Astrocyte (in vitro differentiated cells and primary cell): ENCODE measurements at regions not wholly inside any gene's neighbourhood (a gene's known extent, or its start where the extent isn't known, plus 50 kb on each side); places are given as distances from the start of the nearest gene placed in this dataset.

Source experiments
- DNase-seq: peaks from one replicate; pipeline ENCODE4 v3.0.0-alpha.2; 2010; ENCODE audit warnings: low read depth
- FAIRE-seq: peaks from 2 replicates; lab custom pipeline; 2011; peaks lifted over from hg19 to GRCh38; lab: Jason Lieb, UNC
- H2AFZ ChIP-seq: 2 replicates; pipeline ENCODE4 v1.6.0; 2012; ENCODE audit warnings: low read depth, low read length, inconsistent platforms
- H3K27ac ChIP-seq: 2 replicates; pipeline ENCODE4 v1.5.1; 2011; ENCODE audit warnings: low read depth, low read length, inconsistent platforms
- H3K27me3 ChIP-seq: 2 replicates; pipeline ENCODE4 v1.6.0; 2011; ENCODE audit warnings: low read length, inconsistent platforms; ENCODE audit not compliant: insufficient read depth
- H3K36me3 ChIP-seq: 2 replicates; pipeline ENCODE4 v1.5.1; 2011; ENCODE audit warnings: low read length, inconsistent platforms; ENCODE audit not compliant: insufficient read depth
- H3K4me1 ChIP-seq: 2 replicates; pipeline ENCODE4 v1.5.1; 2011; ENCODE audit warnings: low read length, inconsistent platforms; ENCODE audit not compliant: insufficient read depth
- H3K4me2 ChIP-seq: 2 replicates; pipeline ENCODE4 v1.6.0; 2012; ENCODE audit warnings: low read length, inconsistent platforms
- H3K4me3 ChIP-seq: 2 replicates; pipeline ENCODE4 v1.5.1; 2011; ENCODE audit warnings: low read depth, mild to moderate bottlenecking, low read length, inconsistent platforms; ENCODE audit not compliant: insufficient read depth
- H3K79me2 ChIP-seq: 2 replicates; pipeline ENCODE4 v1.6.0; 2012; ENCODE audit warnings: mild to moderate bottlenecking, low read length, inconsistent platforms; ENCODE audit not compliant: insufficient read depth
- H3K9ac ChIP-seq: 2 replicates; pipeline ENCODE4 v1.6.0; 2012; ENCODE audit warnings: mild to moderate bottlenecking, low read length, inconsistent platforms
- H3K9me3 ChIP-seq: 2 replicates; pipeline ENCODE4 v1.5.1; 2012; ENCODE audit warnings: low read depth, mild to moderate bottlenecking, low read length, inconsistent platforms; ENCODE audit not compliant: insufficient read depth
- H4K20me1 ChIP-seq: 2 replicates; pipeline ENCODE4 v1.6.0; 2012; ENCODE audit warnings: low read length, inconsistent platforms; ENCODE audit not compliant: insufficient read depth
- H3K27ac Mint-ChIP-seq: one replicate; pipeline ENCODE4 v1.8.0; 2021; ENCODE audit warnings: mild to moderate bottlenecking, mixed read lengths; ENCODE audit not compliant: unreplicated experiment
- H3K27me3 Mint-ChIP-seq: one replicate; pipeline ENCODE4 v1.8.0; 2021; ENCODE audit warnings: low read depth, mixed read lengths; ENCODE audit not compliant: unreplicated experiment
- H3K36me3 Mint-ChIP-seq: one replicate; pipeline ENCODE4 v1.8.0; 2021; ENCODE audit warnings: low read depth, mixed read lengths; ENCODE audit not compliant: unreplicated experiment
- H3K4me1 Mint-ChIP-seq: one replicate; pipeline ENCODE4 v1.8.0; 2021; ENCODE audit warnings: low read depth, mixed read lengths; ENCODE audit not compliant: unreplicated experiment
- H3K4me3 Mint-ChIP-seq: one replicate; pipeline ENCODE4 v1.8.0; 2021; ENCODE audit warnings: mild to moderate bottlenecking, moderate library complexity, mixed read lengths; ENCODE audit not compliant: unreplicated experiment
- H3K9me3 Mint-ChIP-seq: one replicate; pipeline ENCODE4 v1.8.0; 2021; ENCODE audit warnings: mild to moderate bottlenecking, mixed read lengths; ENCODE audit not compliant: unreplicated experiment
- CTCF ChIP-seq: IDR thresholded peaks from 2 replicates; pipeline ENCODE4 v1.5.1; 2011; ENCODE audit warnings: low read depth, mild to moderate bottlenecking, inconsistent platforms, low read length, moderate library complexity; ENCODE audit not compliant: insufficient read depth
- EZH2 ChIP-seq: IDR thresholded peaks from 2 replicates; pipeline ENCODE4 v1.6.1; 2012; ENCODE audit warnings: mild to moderate bottlenecking, low read length, inconsistent platforms; ENCODE audit not compliant: insufficient read depth

- H4K20me1 ChIP-seq, result no peaks in the 10 kb centered on the region
- TF ChIP-seq CTCF (no peak), EZH2 (no peak)
- no peaks in the 10 kb centered on the region for H3K9me3 Mint-ChIP-seq
- no peak for DNase-seq
- no peak overlapping the region for H2AFZ ChIP-seq
- peaks cover 2% of the 10 kb centered on the region for H3K4me1 Mint-ChIP-seq
- H3K4me2 ChIP-seq, result no peak overlapping the region
- H3K4me1 ChIP-seq, result no peaks in the 10 kb centered on the region
- H3K27me3 ChIP-seq, result no peaks in the 10 kb centered on the region
- H3K9ac ChIP-seq, result no peak overlapping the region
- no peak overlapping the region for H3K4me3 Mint-ChIP-seq
- H3K27ac ChIP-seq, result no peak overlapping the region
- H3K27ac Mint-ChIP-seq, result no peak overlapping the region
- H3K36me3 Mint-ChIP-seq, result no peaks in the 10 kb centered on the region
- H3K9me3 ChIP-seq, result no peaks in the 10 kb centered on the region
- H3K27me3 Mint-ChIP-seq, result peaks cover 3% of the 10 kb centered on the region
- no peaks in the 10 kb centered on the region for H3K79me2 ChIP-seq
- FAIRE-seq, result no peak
- no peaks in the 10 kb centered on the region for H3K36me3 ChIP-seq
- no peak overlapping the region for H3K4me3 ChIP-seq
Observed at GRCh38 chr1:60152891-60153290, 79.3 kb upstream of the C1orf87 start.

- H3K36me3 Mint-ChIP-seq, result no peaks in the 10 kb centered on the region
- no peaks in the 10 kb centered on the region for H3K4me1 ChIP-seq
- no peak overlapping the region for H3K4me3 Mint-ChIP-seq
- peaks cover 7% of the 10 kb centered on the region for H3K27me3 Mint-ChIP-seq
- H3K9ac ChIP-seq, result no peak overlapping the region
- no peaks in the 10 kb centered on the region for H3K27me3 ChIP-seq
- no peak overlapping the region for H3K27ac ChIP-seq
- no peak overlapping the region for H2AFZ ChIP-seq
- H3K9me3 Mint-ChIP-seq, result no peaks in the 10 kb centered on the region
- H4K20me1 ChIP-seq, result no peaks in the 10 kb centered on the region
- H3K4me1 Mint-ChIP-seq, result peaks cover 2% of the 10 kb centered on the region
- no peak overlapping the region for H3K27ac Mint-ChIP-seq
- TF ChIP-seq CTCF (no peak), EZH2 (no peak)
- no peak overlapping the region for H3K4me2 ChIP-seq
- no peaks in the 10 kb centered on the region for H3K36me3 ChIP-seq
- FAIRE-seq (no peak), DNase-seq (no peak)
- H3K4me3 ChIP-seq, result no peak overlapping the region
- H3K79me2 ChIP-seq, result no peaks in the 10 kb centered on the region
- H3K9me3 ChIP-seq, result no peaks in the 10 kb centered on the region
Observed at GRCh38 chr1:60151311-60151710, 77.7 kb upstream of the C1orf87 start.

GRCh38 chr1:60149251-60149650 is 75.7 kb upstream of the C1orf87 start:
- Histone ChIP-seq H2AFZ (peak overlapping the region; percentile 22), H4K20me1 (no peaks in the 10 kb centered on the region), H3K27ac (no peak overlapping the region), H3K36me3 (no peaks in the 10 kb centered on the region), H3K79me2 (no peaks in the 10 kb centered on the region), H3K4me2 (no peak overlapping the region), H3K4me3 (no peak overlapping the region), H3K9ac (no peak overlapping the region), H3K27me3 (no peaks in the 10 kb centered on the region), H3K9me3 (no peaks in the 10 kb centered on the region), H3K4me1 (no peaks in the 10 kb centered on the region)
- peaks cover 2% of the 10 kb centered on the region for H3K4me1 Mint-ChIP-seq
- H3K36me3 Mint-ChIP-seq, result no peaks in the 10 kb centered on the region
- DNase-seq (no peak), FAIRE-seq (no peak)
- no peak overlapping the region for H3K4me3 Mint-ChIP-seq
- no peaks in the 10 kb centered on the region for H3K9me3 Mint-ChIP-seq
- H3K27ac Mint-ChIP-seq, result no peak overlapping the region
- TF ChIP-seq CTCF, result no peak
- peaks cover 7% of the 10 kb centered on the region for H3K27me3 Mint-ChIP-seq
